ENCODE measurements at regions not wholly inside any gene's neighbourhood (a gene's known extent, or its start where the extent isn't known, plus 50 kb on each side); places are given as distances from the start of the nearest gene placed in this dataset.
"Not testable (repeated sequence)": the region's sequence is repeated elsewhere in the genome, so short reads cannot be mapped to it uniquely, and the experiment has no call there.

- Histone ChIP-seq H3K4me3 (ENCODE audit: low read depth in 1 of 2, low read length in 2 of 2) (no peak overlapping the region), H3K4me1 (ENCODE audit: control insufficient read depth in 1 of 2, insufficient read depth in 2 of 2, low read length in 2 of 2) (no peaks in the 10 kb centered on the region), H3K9me3 (ENCODE audit: control insufficient read depth in 1 of 2, low read length in 2 of 2) (peaks cover 0 to 1% of the 10 kb centered on the region in 2 donors), H3K36me3 (ENCODE audit: control insufficient read depth in 1 of 2, insufficient read depth in 2 of 2, low read length in 2 of 2) (no peaks in the 10 kb centered on the region), H3K27me3 (ENCODE audit: low read depth, low read length) (no peaks in the 10 kb centered on the region), H3K27ac (ENCODE audit: low read length) (no peak overlapping the region)
Observed at GRCh38 chr15:96978937-96979473, 648.5 kb downstream of the NR2F2 start.

- H3K4me1 ChIP-seq (ENCODE audit: control insufficient read depth in 1 of 2, insufficient read depth in 2 of 2, low read length in 2 of 2); H3K36me3 ChIP-seq (ENCODE audit: control insufficient read depth in 1 of 2, insufficient read depth in 2 of 2, low read length in 2 of 2); H3K27me3 ChIP-seq (ENCODE audit: low read depth, low read length); H3K4me3 ChIP-seq (ENCODE audit: low read depth in 1 of 2, low read length in 2 of 2); H3K27ac ChIP-seq (ENCODE audit: low read length); H3K9me3 ChIP-seq (ENCODE audit: control insufficient read depth in 1 of 2, low read length in 2 of 2): not testable (repeated sequence)
Observed at GRCh38 chr15:96984121-96984671, 653.7 kb downstream of the NR2F2 start.

- Histone ChIP-seq H3K4me3 (ENCODE audit: low read depth in 1 of 2, low read length in 2 of 2) (no peak overlapping the region), H3K4me1 (ENCODE audit: control insufficient read depth in 1 of 2, insufficient read depth in 2 of 2, low read length in 2 of 2) (no peaks in the 10 kb centered on the region), H3K27ac (ENCODE audit: low read length) (no peak overlapping the region), H3K9me3 (ENCODE audit: control insufficient read depth in 1 of 2, low read length in 2 of 2) (peaks cover 0 to 11% of the 10 kb centered on the region in 2 donors), H3K36me3 (ENCODE audit: control insufficient read depth in 1 of 2, insufficient read depth in 2 of 2, low read length in 2 of 2) (no peaks in the 10 kb centered on the region), H3K27me3 (ENCODE audit: low read depth, low read length) (no peaks in the 10 kb centered on the region)
Observed at GRCh38 chr15:96992817-96993216, 662.3 kb downstream of the NR2F2 start.

GRCh38 chr15:96997538-96997937 is 667.0 kb downstream of the NR2F2 start:
- no peaks in the 10 kb centered on the region for H3K36me3 ChIP-seq (ENCODE audit: control insufficient read depth in 1 of 2, insufficient read depth in 2 of 2, low read length in 2 of 2)
- H3K27ac ChIP-seq (ENCODE audit: low read length), result no peak overlapping the region
- H3K4me3 ChIP-seq (ENCODE audit: low read depth in 1 of 2, low read length in 2 of 2), result no peak overlapping the region
- no peaks in the 10 kb centered on the region for H3K27me3 ChIP-seq (ENCODE audit: low read depth, low read length)
- no peaks in the 10 kb centered on the region for H3K4me1 ChIP-seq (ENCODE audit: control insufficient read depth in 1 of 2, insufficient read depth in 2 of 2, low read length in 2 of 2)
- no peaks in the 10 kb centered on the region for H3K9me3 ChIP-seq (ENCODE audit: control insufficient read depth in 1 of 2, low read length in 2 of 2)

- no peak overlapping the region for H3K27ac ChIP-seq (ENCODE audit: low read length)
- no peaks in the 10 kb centered on the region for H3K36me3 ChIP-seq (ENCODE audit: control insufficient read depth in 1 of 2, insufficient read depth in 2 of 2, low read length in 2 of 2)
- no peaks in the 10 kb centered on the region for H3K4me1 ChIP-seq (ENCODE audit: control insufficient read depth in 1 of 2, insufficient read depth in 2 of 2, low read length in 2 of 2)
- no peaks in the 10 kb centered on the region for H3K9me3 ChIP-seq (ENCODE audit: control insufficient read depth in 1 of 2, low read length in 2 of 2)
- H3K27me3 ChIP-seq (ENCODE audit: low read depth, low read length), result no peaks in the 10 kb centered on the region
- no peak overlapping the region for H3K4me3 ChIP-seq (ENCODE audit: low read depth in 1 of 2, low read length in 2 of 2)
Observed at GRCh38 chr15:97009031-97009431, 678.5 kb downstream of the NR2F2 start.

- H3K36me3 ChIP-seq (ENCODE audit: control insufficient read depth in 1 of 2, insufficient read depth in 2 of 2, low read length in 2 of 2), result no peaks in the 10 kb centered on the region
- no peak overlapping the region for H3K4me3 ChIP-seq (ENCODE audit: low read depth in 1 of 2, low read length in 2 of 2)
- H3K9me3 ChIP-seq (ENCODE audit: control insufficient read depth in 1 of 2, low read length in 2 of 2), result peaks cover 0 to 4% of the 10 kb centered on the region in 2 donors
- H3K27ac ChIP-seq (ENCODE audit: low read length), result no peak overlapping the region
- no peaks in the 10 kb centered on the region for H3K27me3 ChIP-seq (ENCODE audit: low read depth, low read length)
- no peaks in the 10 kb centered on the region for H3K4me1 ChIP-seq (ENCODE audit: control insufficient read depth in 1 of 2, insufficient read depth in 2 of 2, low read length in 2 of 2)
Observed at GRCh38 chr15:97012986-97013385, 682.5 kb downstream of the NR2F2 start.

GRCh38 chr15:97013491-97013890 is 683.0 kb downstream of the NR2F2 start:
- Histone ChIP-seq H3K36me3 (ENCODE audit: control insufficient read depth in 1 of 2, insufficient read depth in 2 of 2, low read length in 2 of 2) (no peaks in the 10 kb centered on the region), H3K27ac (ENCODE audit: low read length) (no peak overlapping the region), H3K4me1 (ENCODE audit: control insufficient read depth in 1 of 2, insufficient read depth in 2 of 2, low read length in 2 of 2) (no peaks in the 10 kb centered on the region), H3K4me3 (ENCODE audit: low read depth in 1 of 2, low read length in 2 of 2) (no peak overlapping the region), H3K9me3 (ENCODE audit: control insufficient read depth in 1 of 2, low read length in 2 of 2) (peaks cover 0 to 4% of the 10 kb centered on the region in 2 donors), H3K27me3 (ENCODE audit: low read depth, low read length) (no peaks in the 10 kb centered on the region)

GRCh38 chr15:97014001-97014400 is 683.5 kb downstream of the NR2F2 start:
- Histone ChIP-seq H3K4me3 (ENCODE audit: low read depth in 1 of 2, low read length in 2 of 2) (no peak overlapping the region), H3K27ac (ENCODE audit: low read length) (no peak overlapping the region), H3K9me3 (ENCODE audit: control insufficient read depth in 1 of 2, low read length in 2 of 2) (peaks cover 0 to 4% of the 10 kb centered on the region in 2 donors), H3K36me3 (ENCODE audit: control insufficient read depth in 1 of 2, insufficient read depth in 2 of 2, low read length in 2 of 2) (no peaks in the 10 kb centered on the region), H3K27me3 (ENCODE audit: low read depth, low read length) (no peaks in the 10 kb centered on the region), H3K4me1 (ENCODE audit: control insufficient read depth in 1 of 2, insufficient read depth in 2 of 2, low read length in 2 of 2) (no peaks in the 10 kb centered on the region)

- H3K36me3 ChIP-seq (ENCODE audit: control insufficient read depth in 1 of 2, insufficient read depth in 2 of 2, low read length in 2 of 2), result no peaks in the 10 kb centered on the region
- H3K27me3 ChIP-seq (ENCODE audit: low read depth, low read length), result no peaks in the 10 kb centered on the region
- no peak overlapping the region for H3K27ac ChIP-seq (ENCODE audit: low read length)
- H3K4me3 ChIP-seq (ENCODE audit: low read depth in 1 of 2, low read length in 2 of 2), result no peak overlapping the region
- no peaks in the 10 kb centered on the region for H3K4me1 ChIP-seq (ENCODE audit: control insufficient read depth in 1 of 2, insufficient read depth in 2 of 2, low read length in 2 of 2)
- H3K9me3 ChIP-seq (ENCODE audit: control insufficient read depth in 1 of 2, low read length in 2 of 2), result peaks cover 0 to 3% of the 10 kb centered on the region in 2 donors
Observed at GRCh38 chr15:97023488-97023844, 693.0 kb downstream of the NR2F2 start.

- Histone ChIP-seq H3K4me3 (ENCODE audit: low read depth in 1 of 2, low read length in 2 of 2) (no peak overlapping the region), H3K27me3 (ENCODE audit: low read depth, low read length) (no peaks in the 10 kb centered on the region), H3K27ac (ENCODE audit: low read length) (no peak overlapping the region), H3K9me3 (ENCODE audit: control insufficient read depth in 1 of 2, low read length in 2 of 2) (peaks cover 4 to 22% of the 10 kb centered on the region in 2 donors), H3K4me1 (ENCODE audit: control insufficient read depth in 1 of 2, insufficient read depth in 2 of 2, low read length in 2 of 2) (no peaks in the 10 kb centered on the region), H3K36me3 (ENCODE audit: control insufficient read depth in 1 of 2, insufficient read depth in 2 of 2, low read length in 2 of 2) (no peaks in the 10 kb centered on the region)
Observed at GRCh38 chr15:97026781-97027180, 696.3 kb downstream of the NR2F2 start.

GRCh38 chr15:97027772-97028171 is 697.3 kb downstream of the NR2F2 start:
- H3K27me3 ChIP-seq (ENCODE audit: low read depth, low read length), result no peaks in the 10 kb centered on the region
- peaks cover 4 to 22% of the 10 kb centered on the region in 2 donors for H3K9me3 ChIP-seq (ENCODE audit: control insufficient read depth in 1 of 2, low read length in 2 of 2)
- H3K36me3 ChIP-seq (ENCODE audit: control insufficient read depth in 1 of 2, insufficient read depth in 2 of 2, low read length in 2 of 2), result no peaks in the 10 kb centered on the region
- H3K4me1 ChIP-seq (ENCODE audit: control insufficient read depth in 1 of 2, insufficient read depth in 2 of 2, low read length in 2 of 2), result no peaks in the 10 kb centered on the region
- H3K4me3 ChIP-seq (ENCODE audit: low read depth in 1 of 2, low read length in 2 of 2), result no peak overlapping the region
- H3K27ac ChIP-seq (ENCODE audit: low read length), result no peak overlapping the region

GRCh38 chr15:97030251-97030650 is 699.8 kb downstream of the NR2F2 start:
- H3K27me3 ChIP-seq (ENCODE audit: low read depth, low read length), result no peaks in the 10 kb centered on the region
- no peaks in the 10 kb centered on the region for H3K4me1 ChIP-seq (ENCODE audit: control insufficient read depth in 1 of 2, insufficient read depth in 2 of 2, low read length in 2 of 2)
- no peak overlapping the region for H3K27ac ChIP-seq (ENCODE audit: low read length)
- H3K4me3 ChIP-seq (ENCODE audit: low read depth in 1 of 2, low read length in 2 of 2), result peak overlapping the region in 1 of 2 donors; percentile 17
- H3K9me3 ChIP-seq (ENCODE audit: control insufficient read depth in 1 of 2, low read length in 2 of 2), result peaks cover 4 to 22% of the 10 kb centered on the region in 2 donors
- H3K36me3 ChIP-seq (ENCODE audit: control insufficient read depth in 1 of 2, insufficient read depth in 2 of 2, low read length in 2 of 2), result no peaks in the 10 kb centered on the region
